Activated CD4-positive, alpha-beta T cell treated with anti-CD3 and anti-CD28 coated beads for 4 hours (primary cell): ENCODE measurements at regions not wholly inside any gene's neighbourhood (a gene's known extent, or its start where the extent isn't known, plus 50 kb on each side); places are given as distances from the start of the nearest gene placed in this dataset.

Experiments
- DNase-seq, 2 donors: peaks; one replicate each; pipeline ENCODE4 v3.0.0-alpha.2; 2020

DNA sequence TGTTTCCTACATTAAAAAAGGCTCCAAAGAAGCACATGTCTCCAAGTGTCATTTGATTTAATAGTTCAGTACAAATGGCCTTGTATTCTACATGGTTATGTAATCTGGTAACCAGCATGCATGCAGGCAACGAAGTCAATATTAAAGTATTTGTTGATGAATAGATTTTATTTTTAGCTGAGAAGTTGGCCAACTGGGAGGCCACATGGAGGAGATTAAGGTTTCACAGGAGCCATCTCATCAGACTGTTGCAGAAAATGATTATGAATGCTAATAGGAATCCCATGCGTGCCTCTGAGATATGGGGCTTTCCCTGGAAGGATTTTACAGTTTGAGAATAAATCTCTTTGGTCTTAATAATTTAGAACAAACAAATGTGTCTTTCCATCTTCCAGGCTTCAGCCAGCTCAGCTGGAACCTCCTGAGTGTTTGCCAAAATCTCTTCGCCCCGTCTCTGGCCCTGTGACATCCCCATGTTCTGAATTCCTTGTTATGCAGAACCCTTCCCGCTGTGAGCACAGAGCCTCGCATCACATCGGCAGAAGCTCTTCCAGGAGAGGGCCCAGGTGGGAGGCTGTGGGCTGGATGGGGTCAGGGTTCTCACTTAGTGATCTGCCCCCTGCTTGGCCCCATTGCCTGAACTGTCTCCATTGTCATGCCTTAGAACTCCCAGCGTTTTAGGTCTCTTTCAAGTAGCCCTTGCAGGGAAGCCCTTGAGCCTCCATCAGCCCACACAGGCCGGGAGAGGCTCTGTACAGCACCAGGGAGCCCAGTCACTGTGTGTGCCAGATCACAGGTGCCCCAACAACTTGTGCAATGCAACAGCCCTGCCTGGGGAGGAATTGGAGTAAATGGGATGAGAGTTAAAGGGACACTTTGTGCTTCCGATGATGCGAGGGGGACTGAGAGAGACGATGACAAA is 190.5 kb upstream of the TWIST2 start:
- no peak for DNase-seq

DNA sequence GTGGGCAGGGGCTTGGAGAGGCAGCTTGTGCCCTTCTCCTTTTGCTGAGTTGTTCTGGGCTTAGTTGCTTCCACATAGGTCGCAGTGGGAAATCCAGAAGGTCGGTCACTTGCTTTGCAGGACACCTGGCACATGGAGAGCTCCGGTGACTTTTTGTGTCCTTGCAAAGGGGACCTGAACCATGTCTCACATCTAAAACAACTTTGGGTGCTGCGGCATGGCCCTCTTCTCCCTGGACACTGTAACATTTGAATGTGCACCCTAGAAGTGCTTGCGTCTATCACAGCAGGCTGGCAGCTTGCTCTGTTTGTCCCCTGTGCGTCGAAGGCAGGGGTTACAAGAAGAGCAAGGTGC is 189.9 kb upstream of the TWIST2 start:
- no peak for DNase-seq

DNA sequence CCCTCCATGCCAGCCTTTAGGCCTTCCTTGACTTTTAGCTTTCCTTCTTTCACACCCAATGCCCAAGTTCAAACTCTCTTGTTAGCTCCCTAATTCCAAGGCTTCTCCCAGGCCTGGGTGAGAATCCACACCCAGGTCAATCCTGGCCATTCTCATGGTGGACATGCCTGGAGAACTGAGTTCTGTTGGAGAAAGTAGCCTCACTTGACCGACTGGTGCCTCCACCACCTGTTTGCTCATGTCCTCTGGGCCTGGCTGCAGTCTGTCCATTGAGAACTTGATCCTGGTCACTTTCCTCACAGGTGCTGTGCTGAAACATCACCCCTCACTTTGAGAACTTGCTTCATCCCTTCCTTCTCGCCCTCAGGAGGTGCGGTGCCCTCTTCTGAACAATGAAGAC is 189.1 kb upstream of the TWIST2 start:
- DNase-seq = no peak

DNA sequence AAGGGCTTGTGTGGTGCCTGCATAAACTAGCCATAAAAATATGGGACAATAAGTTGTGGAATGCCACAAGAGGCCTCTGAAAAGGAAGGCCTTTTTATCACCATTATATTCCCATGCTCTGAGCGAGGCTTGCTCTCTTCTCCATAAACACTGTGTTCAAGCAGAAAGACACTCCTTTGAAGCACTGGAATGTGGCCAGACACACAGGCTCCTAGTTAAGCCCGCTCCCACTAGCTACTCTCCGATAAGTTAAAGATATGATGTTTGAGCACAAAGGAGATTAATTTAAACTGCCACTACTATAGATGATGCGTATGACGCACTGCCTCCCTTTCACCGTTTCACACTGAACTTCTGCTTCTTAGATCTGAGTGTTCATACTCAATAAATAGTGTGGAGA is 188.7 kb upstream of the TWIST2 start:
- no peak for DNase-seq

DNA sequence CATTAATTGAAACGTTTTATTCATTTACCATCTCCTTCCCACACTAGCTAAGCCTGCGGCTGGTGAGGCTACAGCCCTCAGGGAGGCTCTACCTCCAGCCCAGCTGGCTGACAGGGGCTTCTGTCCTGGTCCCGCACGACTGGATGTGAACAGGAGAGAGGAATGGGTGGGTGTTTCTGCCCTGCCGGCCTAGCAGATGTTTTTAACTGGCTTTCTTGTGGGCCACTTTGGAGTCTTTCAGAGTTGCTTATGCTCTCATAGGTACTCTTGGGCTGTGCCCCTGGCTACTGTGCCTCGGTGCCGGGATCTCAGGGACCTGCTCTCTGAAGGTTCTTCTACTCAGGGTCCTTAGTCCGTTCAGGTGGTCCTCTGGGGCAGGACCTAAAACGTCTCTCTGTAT is 184.3 kb upstream of the TWIST2 start:
- no peak for DNase-seq

DNA sequence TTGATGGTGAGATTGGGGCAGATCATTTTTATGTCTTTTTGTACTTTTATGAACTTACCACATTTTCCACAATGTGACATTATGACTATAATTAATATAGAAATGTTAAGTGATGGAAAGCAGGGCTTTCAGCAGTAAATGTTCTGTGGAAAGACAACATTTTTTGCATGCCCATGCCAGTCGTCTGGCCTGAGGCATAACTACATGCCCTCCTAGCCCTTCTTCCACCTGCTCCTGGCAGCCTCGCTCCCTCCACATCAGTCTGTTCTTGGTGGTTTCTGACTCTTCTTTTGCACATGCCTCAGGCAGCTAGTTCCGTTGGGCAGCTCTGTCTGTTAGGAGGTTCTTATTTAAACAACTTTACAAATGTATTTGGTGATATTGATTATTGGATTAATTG is 182.0 kb upstream of the TWIST2 start:
- DNase-seq = no peak

DNA sequence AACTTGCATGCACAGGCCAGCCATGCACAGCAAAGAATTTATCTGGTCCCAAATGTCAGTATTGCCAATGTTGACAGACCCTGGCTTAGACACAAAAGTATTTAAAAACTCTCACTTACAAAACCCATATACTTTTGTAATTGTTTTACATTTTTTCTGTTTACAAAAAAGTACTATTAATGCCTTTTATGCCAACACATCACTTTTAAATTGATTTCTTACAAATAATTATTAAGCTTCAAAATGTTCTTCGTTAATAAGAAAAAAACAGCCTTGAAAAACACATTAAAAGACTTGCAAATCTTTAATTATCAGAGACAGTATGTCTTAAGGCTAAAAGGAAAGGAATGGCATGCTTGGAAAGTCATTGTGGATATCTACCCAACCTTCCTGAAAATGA is 181.3 kb upstream of the TWIST2 start:
- DNase-seq = no peak

DNA sequence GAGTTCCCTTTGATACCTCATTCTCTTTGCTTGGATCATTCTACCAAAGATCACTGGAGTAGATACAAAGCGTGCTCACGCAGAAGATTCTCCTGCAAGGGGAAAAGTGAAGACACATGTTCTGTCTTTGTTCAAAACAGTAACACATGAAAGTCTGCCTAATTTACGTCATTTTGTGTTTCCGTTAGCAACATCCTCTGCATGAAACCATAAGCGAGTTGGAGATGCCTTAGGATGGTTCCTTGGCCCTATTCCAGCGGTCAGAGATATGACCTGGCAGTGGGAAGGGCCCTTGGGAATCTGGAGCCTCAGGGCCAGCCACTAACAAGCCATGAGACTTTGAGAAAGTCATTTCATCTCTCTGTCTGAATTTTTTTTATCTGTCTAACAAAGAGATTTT is 180.9 kb upstream of the TWIST2 start:
- DNase-seq = no peak

DNA sequence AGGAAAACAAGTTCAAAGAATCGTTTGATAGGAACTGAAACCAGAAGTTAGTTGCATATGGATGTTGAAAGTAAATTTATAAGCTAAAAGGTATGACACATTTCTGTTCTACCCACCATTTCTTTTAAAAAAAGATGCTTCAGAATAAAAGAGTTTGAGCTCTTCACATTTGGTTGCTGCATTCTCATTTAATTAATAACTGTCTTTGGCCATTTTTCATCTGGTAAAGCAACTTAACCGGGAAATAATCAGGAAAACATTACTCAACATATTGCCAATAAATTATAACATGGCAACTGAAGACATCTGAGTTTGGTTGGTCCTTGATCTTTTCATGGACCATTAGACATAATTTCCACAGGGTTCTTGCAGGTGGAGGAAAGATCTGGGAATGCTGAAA is 180.2 kb upstream of the TWIST2 start:
- DNase-seq = no peak

DNA sequence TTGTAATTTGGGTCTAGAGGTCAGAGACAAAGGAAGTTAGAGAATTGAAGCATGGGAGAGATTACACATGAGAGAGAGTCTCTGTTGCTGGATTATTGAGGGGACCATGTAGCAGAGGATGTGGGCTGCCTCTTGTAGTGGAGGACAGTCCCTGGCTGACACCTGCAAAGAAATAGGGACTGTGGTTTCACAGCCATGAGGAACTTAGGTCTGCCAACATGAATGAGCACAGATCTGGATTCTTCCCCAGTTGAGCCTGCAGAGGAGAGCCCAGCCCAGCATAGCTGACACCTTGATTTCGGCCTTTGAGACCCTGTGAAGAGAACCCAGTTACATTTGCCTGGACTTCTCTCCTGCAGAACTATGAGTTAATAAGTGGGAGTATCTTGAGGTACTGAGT is 179.5 kb upstream of the TWIST2 start:
- no peak for DNase-seq

DNA sequence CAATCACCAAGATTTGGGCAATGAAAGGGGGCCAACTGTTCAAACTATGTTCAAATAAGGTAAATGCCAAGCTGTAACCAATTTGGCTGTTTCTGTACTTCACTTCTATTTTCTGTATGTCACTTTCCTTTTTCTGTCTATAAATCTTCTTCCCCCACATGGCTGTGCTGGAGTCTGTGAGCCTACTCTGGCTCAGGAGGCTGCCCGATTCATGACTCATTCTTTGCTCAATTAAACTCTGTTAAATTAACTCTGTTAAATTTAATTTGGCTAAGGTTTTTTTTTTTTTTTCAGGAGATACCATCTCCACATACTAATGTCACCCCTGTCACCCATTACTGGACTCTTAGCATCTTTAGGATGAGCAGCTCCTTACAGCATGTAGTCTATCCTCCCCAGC is 178.8 kb upstream of the TWIST2 start:
- DNase-seq = no peak

DNA sequence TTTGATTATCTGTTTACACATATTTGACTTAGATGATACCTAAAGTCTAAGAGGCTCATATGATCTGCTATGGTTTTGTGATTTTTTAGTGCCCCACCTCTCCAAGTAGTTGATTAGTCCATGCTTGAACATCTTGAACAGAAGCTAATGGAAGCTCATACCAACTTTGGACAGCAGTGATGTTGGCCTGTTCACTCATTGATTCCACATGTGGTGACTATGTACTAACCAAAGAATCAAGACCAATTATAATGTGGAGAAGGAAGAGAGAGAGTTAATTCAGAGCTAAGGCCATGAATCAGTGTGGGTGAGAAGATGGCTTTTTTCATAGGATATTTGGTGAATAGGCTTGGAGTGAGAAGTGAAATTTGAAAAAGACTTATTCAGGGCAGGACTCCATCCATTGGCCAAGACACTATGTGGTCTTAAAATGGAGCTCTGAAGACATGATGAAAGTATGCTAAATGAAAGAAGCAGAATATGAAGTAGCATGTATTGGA is 178.3 kb upstream of the TWIST2 start:
- DNase-seq = no peak

DNA sequence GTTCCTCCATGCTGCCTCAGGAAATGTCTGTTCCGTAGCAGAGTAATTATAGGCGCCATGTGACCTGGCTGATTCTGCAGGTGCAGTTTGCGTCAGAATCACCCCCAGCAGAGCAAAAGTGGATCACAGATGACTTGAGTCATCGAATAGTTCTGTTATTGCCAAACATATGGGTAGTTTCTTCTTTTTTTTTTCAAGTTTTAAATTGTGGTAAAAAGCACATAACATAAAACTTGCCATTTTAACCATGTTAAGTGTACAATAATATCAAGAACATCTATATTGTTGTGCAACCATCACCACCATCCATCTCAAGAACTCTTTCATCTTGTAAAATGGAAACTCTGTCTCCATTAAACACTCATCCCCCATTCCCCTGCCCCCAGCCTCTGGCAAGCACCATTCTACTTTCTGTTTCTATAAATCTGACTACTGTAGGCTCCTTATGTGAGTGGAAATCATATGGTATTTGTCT is 177.7 kb upstream of the TWIST2 start:
- no peak for DNase-seq

DNA sequence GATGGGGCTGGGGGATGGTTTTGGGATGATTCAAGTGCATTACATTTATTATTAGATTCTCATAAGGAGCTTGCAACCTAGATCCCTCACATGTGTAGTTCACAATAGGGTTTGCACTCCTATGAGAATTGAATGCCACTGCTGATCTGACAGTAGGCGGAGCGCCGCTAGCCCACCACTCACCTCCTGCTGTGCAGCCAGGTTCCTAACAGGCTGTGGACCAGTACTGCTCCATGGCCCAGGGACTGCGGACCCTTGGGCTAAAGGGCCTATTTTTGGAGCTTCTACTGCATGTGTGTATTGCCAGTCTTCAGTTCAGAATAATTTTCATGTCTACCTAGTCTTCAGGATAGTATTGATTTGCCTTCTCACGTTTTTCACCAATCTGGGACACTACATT is 165.3 kb upstream of the TWIST2 start:
- DNase-seq = no peak

DNA sequence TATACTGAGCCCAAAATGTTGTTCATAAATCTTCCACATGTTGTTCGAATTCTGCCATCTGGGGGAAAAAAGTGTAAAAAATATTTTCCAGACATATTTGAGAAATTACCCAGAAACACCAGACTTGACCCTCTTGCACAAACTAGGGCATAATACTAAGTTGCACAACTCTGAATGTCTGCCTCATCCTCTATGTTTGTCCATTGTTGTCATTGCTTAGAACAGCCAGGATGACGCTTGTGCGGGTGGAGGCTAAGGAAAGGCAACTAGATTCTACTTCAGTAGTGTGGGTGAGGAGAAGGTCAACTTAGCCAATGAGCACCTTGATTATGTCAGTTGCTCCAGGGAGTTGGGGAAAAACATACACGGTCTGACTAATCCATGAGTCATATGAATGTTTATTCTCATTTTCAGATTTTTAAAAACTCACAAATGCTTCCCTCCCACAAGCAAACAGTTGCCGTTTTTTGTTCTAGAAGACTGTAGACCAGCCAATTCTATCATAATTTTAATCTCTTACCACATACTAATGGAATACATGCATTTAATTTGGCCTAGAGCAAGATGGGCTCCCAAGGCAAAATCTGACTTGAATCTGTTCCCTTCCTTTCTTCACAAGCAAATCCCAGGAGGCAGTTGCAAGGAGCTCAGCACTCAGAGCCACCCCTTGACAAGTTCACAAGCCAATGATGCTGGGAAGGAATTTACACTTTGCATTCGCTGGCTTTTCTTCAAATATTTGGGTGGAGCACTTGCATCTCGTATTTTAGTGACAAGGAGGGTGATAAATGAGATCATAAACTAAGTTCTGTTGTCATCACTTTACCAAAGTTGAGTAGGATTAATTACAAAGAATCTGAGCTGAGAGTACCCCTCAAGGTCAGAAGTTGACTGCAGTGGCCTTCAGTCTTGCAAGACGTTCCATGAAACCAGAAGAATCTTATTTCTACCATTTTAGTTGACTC is 163.2 kb upstream of the TWIST2 start:
- DNase-seq = no peak

DNA sequence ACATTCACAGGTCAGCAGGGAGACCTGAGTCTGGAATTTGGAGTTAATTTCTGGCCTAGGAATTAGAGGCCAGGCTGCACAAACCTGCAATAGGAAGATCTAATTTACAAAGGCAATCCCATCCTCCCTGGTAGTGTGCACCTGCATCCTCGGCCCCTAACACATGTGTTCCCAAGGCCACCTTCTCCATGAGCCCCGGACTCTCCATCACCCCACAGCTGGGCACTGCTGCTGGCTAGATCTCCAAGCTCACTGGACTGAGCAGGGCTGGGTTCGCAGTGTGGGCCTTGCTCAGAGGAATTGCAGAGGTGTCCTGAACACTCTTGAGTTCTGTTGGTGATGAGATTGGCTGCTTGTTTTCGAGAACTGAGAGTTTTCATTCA is 162.6 kb upstream of the TWIST2 start:
- no peak for DNase-seq

DNA sequence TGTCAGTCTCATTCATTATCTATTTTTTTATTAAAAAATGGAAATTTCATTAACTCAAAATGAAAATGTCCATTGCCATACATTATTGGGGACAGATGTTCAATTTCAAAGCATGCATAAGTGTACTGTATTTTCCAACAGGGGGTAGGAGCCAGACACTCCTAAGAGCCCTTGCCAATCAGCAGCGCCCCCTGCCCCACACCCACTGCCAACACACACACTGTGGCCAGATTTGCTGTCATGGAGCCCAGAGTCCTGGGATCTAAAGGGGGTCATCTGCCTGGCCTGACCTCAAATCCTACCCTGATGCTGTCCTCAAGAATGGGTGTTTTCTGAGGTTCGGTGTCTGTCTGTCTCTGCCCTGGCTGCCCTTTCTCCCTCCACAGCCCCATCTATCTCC is 162.2 kb upstream of the TWIST2 start:
- no peak for DNase-seq

DNA sequence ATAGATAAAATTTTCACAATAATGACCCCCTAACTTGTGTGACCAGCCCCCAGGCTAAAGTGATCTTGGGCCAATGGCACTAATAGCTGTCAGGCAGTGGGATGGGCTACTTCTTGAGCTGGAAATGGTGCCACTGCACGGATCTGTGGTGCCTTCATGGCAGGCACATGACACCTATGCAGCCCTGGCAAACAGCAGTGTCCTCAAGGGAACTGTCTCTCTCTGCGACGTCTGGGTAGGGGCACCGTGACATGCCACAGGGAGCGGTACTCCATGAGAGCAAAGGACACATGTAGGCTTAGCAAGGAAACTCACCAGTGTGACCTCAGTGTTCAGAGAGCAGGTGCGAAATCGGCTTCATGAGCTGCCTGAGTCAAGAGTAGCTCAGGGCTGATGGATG is 161.7 kb upstream of the TWIST2 start:
- DNase-seq = no peak

DNA sequence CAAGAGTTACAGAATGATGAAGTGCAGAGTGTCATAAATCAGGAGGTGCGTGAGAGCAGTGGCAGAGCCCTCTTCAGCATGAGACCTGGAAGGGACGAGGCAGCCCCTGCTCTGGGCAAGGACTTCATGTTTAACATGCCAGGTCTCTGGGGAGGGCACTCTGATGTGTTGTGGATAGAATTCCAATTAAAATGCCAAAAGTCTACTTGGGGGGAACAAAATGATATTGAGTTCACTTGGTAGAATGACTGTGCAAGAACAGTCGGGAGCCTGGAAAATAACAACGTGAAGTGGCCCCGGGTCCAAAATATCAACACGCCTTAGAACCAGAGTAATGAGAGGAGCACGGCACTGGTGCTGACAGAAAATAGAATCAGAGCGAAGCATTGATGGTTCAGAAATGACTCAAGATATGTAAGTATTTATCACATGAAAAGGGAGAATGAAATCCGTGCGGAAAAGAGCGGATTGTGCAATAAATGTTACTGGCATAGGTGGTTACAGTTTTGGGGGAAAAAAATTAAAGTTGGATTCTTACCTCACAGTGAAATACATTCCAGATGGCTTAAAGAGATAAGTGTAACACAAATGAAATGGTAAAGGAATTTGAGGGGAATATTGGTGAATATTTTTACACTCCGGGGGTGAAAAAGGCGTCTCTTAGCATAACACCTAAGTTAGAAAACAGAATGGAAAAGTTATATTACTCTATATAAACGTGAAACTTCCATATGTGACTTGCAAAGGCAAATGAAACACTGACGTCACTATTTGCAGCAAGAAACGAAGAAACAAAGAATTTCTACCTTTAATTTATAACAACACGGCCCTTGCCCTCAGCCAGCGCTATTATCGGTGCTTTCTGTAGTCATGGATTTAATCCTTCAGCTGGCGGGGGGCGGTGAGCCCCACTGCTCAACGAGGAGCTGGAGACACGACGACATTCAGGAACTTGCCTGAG is 159.4 kb upstream of the TWIST2 start:
- no peak for DNase-seq

DNA sequence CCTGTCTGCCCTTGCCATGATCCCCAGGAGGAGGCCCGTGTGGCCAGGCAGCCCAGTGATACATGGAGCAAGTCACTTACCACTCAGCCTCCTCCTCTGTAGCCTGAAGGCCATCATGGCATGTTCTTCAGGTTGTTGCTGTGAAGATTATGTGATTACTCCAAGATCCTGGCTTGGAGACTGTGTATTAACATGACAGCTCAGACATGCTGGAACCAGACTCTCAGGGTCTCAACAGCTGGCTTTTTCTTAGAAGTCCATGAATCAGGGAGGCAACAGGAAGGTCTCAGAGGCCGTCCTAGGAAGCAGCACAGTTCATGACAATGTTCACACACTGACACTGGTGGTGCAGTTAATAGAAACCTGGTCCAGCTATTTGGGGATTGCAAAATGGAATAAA is 158.6 kb upstream of the TWIST2 start:
- DNase-seq = no peak

DNA sequence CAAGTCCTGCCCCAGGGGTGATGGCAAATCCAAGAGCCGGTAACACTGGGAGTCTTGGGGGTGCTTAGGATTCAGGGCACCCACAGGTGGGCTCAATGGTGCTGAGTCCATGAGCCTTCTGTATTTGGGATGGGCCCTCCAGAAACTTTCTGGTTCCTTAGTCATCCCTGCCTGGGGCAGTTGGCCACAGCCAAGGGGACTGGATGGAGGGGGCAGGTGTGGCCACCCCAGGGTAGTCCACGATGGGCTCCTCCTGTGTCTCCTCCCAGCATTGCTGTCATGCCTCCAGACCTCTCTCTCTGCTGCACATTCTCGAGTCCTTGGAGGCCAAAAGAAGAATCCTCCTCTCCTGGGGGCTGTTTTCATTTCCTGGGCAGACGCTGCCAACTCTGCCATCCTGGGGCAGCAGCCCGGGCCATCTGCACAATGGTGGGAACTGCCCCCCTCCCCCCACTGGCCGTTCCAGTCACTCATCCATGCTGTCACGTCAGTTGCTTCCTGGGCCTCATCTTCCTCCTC is 158.0 kb upstream of the TWIST2 start:
- DNase-seq = no peak

DNA sequence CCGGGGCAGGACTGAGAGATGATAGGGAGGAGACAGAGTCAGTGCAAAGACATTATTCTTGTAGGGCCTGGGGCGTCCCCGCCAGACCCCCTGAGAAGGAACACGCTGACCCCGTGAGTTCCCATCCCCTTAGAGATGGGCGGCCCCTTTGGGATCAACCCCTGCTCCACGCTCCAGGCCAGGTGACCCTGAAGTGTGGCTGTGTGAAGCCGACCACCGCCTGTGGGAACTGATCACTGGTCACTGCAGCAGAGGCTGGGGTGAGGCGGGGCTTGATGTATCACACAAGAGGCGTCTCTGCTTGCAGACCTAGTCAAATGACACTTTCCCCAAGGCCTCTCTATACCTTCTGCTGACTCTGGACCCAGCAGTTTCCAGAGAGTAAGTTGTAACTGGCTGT is 157.4 kb upstream of the TWIST2 start:
- DNase-seq = no peak
